H1 (cell line): ENCODE measurements at regions not wholly inside any gene's neighbourhood (a gene's known extent, or its start where the extent isn't known, plus 50 kb on each side); places are given as distances from the start of the nearest gene placed in this dataset.

Source experiments
- CTCF ChIA-PET: fragments of 300-600 bp; sonication (Branson Sonifier 250); formaldehyde crosslinking; loops from one replicate; lab custom pipeline; 2021; ENCODE audit not compliant: partially characterized antibody; lab: Charles Lee
- POLR2A ChIA-PET: fragments of 300-600 bp; sonication (Branson Sonifier 250); formaldehyde crosslinking; loops from one replicate; lab custom pipeline; 2021; ENCODE audit warnings: inconsistent platforms; ENCODE audit not compliant: partially characterized antibody; lab: Charles Lee
- DNase-seq, 2 experiments: peaks; one replicate each; pipeline versions ENCODE4 v3.0.0 to v3.0.0-alpha.2; 2010 to 2022; ENCODE audit warnings: low spot score in 2 of 2, low read depth in 1 of 2, mixed read lengths in 1 of 2
- FAIRE-seq: peaks from 2 replicates; lab custom pipeline; 2011; peaks lifted over from hg19 to GRCh38; lab: Jason Lieb, UNC
- H2AFZ ChIP-seq: 2 replicates; pipeline ENCODE4 v1.8.1; 2012; ENCODE audit warnings: low read length, inconsistent platforms
- H2AK5ac ChIP-seq: 2 replicates; pipeline ENCODE4 v1.6.1; 2013; ENCODE audit warnings: low read depth, low read length
- H2BK120ac ChIP-seq: replicated peaks from 2 replicates; pipeline ENCODE3; 2013; ENCODE audit warnings: low read depth, low read length, inconsistent platforms
- H2BK12ac ChIP-seq: 2 replicates; pipeline ENCODE4 v1.6.1; 2013; ENCODE audit warnings: low read depth, low read length
- H2BK15ac ChIP-seq: 2 replicates; pipeline ENCODE4 v1.6.1; 2013; ENCODE audit warnings: low read length
- H2BK20ac ChIP-seq: 2 replicates; pipeline ENCODE4 v1.6.1; 2013; ENCODE audit warnings: low read length
- H2BK5ac ChIP-seq: 2 replicates; pipeline ENCODE4 v1.6.1; 2013; ENCODE audit warnings: low read depth, low read length
- H3K14ac ChIP-seq: 2 replicates; pipeline ENCODE4 v1.6.1; 2013; ENCODE audit warnings: inconsistent platforms; ENCODE audit not compliant: insufficient read length
- H3K18ac ChIP-seq: 2 replicates; pipeline ENCODE4 v1.6.1; 2013; ENCODE audit warnings: low read length; ENCODE audit errors: extremely low read depth
- H3K23ac ChIP-seq: 2 replicates; pipeline ENCODE4 v1.6.1; 2013; ENCODE audit warnings: inconsistent platforms; ENCODE audit not compliant: insufficient read length
- H3K23me2 ChIP-seq: 2 replicates; pipeline ENCODE4 v1.6.1; 2013; ENCODE audit warnings: low read depth, low read length
- H3K27ac ChIP-seq: 2 replicates; pipeline ENCODE4 v1.6.1; 2011; ENCODE audit warnings: low read depth, low read length, inconsistent platforms
- H3K27me3 ChIP-seq, 4 experiments: replicated peaks in 1 of 4; 1 replicate in 1 of 4; 2 replicates in 3 of 4; pipeline versions ENCODE4 v1.6.1 to v1.8.1; 2011 to 2013; ENCODE audit warnings: low read length in 3 of 4, mild to moderate bottlenecking in 3 of 4, inconsistent platforms in 2 of 4, mixed read lengths in 2 of 4, moderate library complexity in 1 of 4; ENCODE audit not compliant: control insufficient read depth in 3 of 4, insufficient read depth in 3 of 4; ENCODE audit errors: extremely low read depth in 1 of 4
- H3K36me3 ChIP-seq, 4 experiments: 2 replicates each; pipeline versions ENCODE4 v1.6.1 to v1.8.1; 2011 to 2013; ENCODE audit warnings: mild to moderate bottlenecking in 4 of 4, low read length in 3 of 4, moderate library complexity in 2 of 4, control low read depth in 1 of 4, inconsistent platforms in 1 of 4; ENCODE audit not compliant: insufficient read depth in 4 of 4, control insufficient read depth in 2 of 4
- H3K4ac ChIP-seq: replicated peaks from 2 replicates; pipeline ENCODE3; 2013; ENCODE audit warnings: low read length, low read depth, mixed read lengths, inconsistent platforms; ENCODE audit not compliant: insufficient read length
- H3K4me1 ChIP-seq, 4 experiments: replicated peaks in 1 of 4; 1 replicate in 1 of 4; 2 replicates in 3 of 4; pipeline versions ENCODE4 v1.6.1 to v1.8.1; 2011 to 2013; ENCODE audit warnings: low read length in 3 of 4, inconsistent platforms in 2 of 4, mixed read lengths in 1 of 4; ENCODE audit not compliant: insufficient read depth in 4 of 4, control insufficient read depth in 3 of 4
- H3K4me2 ChIP-seq, 2 experiments: 2 replicates each; pipeline versions ENCODE4 v1.6.1 to v1.8.1; 2011 to 2013; ENCODE audit warnings: low read depth in 2 of 2, low read length in 2 of 2, control low read depth in 1 of 2, inconsistent platforms in 1 of 2, mild to moderate bottlenecking in 1 of 2; ENCODE audit not compliant: insufficient read depth in 1 of 2
- H3K4me3 ChIP-seq, 4 experiments: fragments of 200-600, 300-600 bp in 1 of 4; sonication (generic), shearing (Covaris generic), sonication (Bioruptor Twin) in 1 of 4; 2 replicates each; pipeline versions ENCODE4 v1.5.1 to v1.8.1; 2011 to 2016; ENCODE audit warnings: low read length in 4 of 4, low read depth in 3 of 4, control low read depth in 2 of 4, inconsistent platforms in 2 of 4, mild to moderate bottlenecking in 2 of 4, mixed read lengths in 1 of 4, moderate library complexity in 1 of 4; ENCODE audit not compliant: insufficient read depth in 2 of 4; ENCODE audit errors: extremely low read depth in 1 of 4
- H3K56ac ChIP-seq: replicated peaks from 2 replicates; pipeline ENCODE3; 2013; ENCODE audit warnings: low read depth, mild to moderate bottlenecking, mixed read lengths, low read length, inconsistent platforms; ENCODE audit not compliant: insufficient read length
- H3K79me1 ChIP-seq: 2 replicates; pipeline ENCODE4 v1.6.1; 2013; ENCODE audit warnings: low read depth, low read length, control low read depth
- H3K79me2 ChIP-seq, 2 experiments: 2 replicates each; pipeline versions ENCODE4 v1.6.1 to v1.8.1; 2012 to 2013; ENCODE audit warnings: low read length in 2 of 2, mild to moderate bottlenecking in 2 of 2, inconsistent platforms in 1 of 2; ENCODE audit not compliant: insufficient read depth in 2 of 2, control insufficient read depth in 1 of 2
- H3K9ac ChIP-seq, 4 experiments: replicated peaks in 1 of 4; 1 replicate in 1 of 4; 2 replicates in 3 of 4; pipeline versions ENCODE4 v1.6.1 to v1.8.1; 2011 to 2013; ENCODE audit warnings: low read depth in 3 of 4, low read length in 3 of 4, control low read depth in 2 of 4, mild to moderate bottlenecking in 2 of 4, moderate library complexity in 2 of 4, inconsistent platforms in 1 of 4; ENCODE audit errors: extremely low read depth in 1 of 4
- H3K9me3 ChIP-seq, 2 experiments: 2 replicates each; pipeline versions ENCODE4 v1.6.1 to v1.8.1; 2012 to 2013; ENCODE audit warnings: mild to moderate bottlenecking in 2 of 2, moderate library complexity in 2 of 2, control low read depth in 1 of 2, inconsistent platforms in 1 of 2, low read depth in 1 of 2, low read length in 1 of 2, mixed read lengths in 1 of 2; ENCODE audit not compliant: insufficient read depth in 2 of 2
- H4K20me1 ChIP-seq, 2 experiments: replicated peaks in 1 of 2; 2 replicates each; pipeline versions ENCODE3 to v1.8.1; 2011 to 2013; ENCODE audit warnings: inconsistent platforms in 2 of 2, low read length in 2 of 2, mild to moderate bottlenecking in 1 of 2; ENCODE audit not compliant: insufficient read depth in 2 of 2, control insufficient read depth in 1 of 2
- H4K5ac ChIP-seq: 2 replicates; pipeline ENCODE4 v1.6.1; 2013; ENCODE audit warnings: low read length, low read depth, mixed read lengths, inconsistent platforms; ENCODE audit not compliant: insufficient read length
- H4K8ac ChIP-seq: 2 replicates; pipeline ENCODE4 v1.8.0; 2013; ENCODE audit warnings: mild to moderate bottlenecking, moderate library complexity, low read length, inconsistent platforms; ENCODE audit not compliant: insufficient read depth; ENCODE audit errors: extremely low read depth
- H4K91ac ChIP-seq: replicated peaks from 2 replicates; pipeline ENCODE3; 2013; ENCODE audit warnings: low read length, mixed read lengths, inconsistent platforms; ENCODE audit not compliant: insufficient read length
- WGBS, 2 experiments: shearing (Covaris generic) in 1 of 2; methylation state at CpG; one replicate each; pipeline versions ENCODE4 v1.1.6 to v1.1.7; 2013 to 2015; ENCODE audit warnings: low lambda C conversion rate in 2 of 2, mixed read lengths in 2 of 2, inconsistent platforms in 1 of 2, low coverage in 1 of 2, missing lambda C conversion rate in 1 of 2; ENCODE audit not compliant: insufficient replicate concordance in 2 of 2, insufficient coverage in 1 of 2, insufficient read length in 1 of 2; ENCODE audit errors: extremely low coverage in 1 of 2, missing lambda C conversion rate in 1 of 2; 5-methylcytosine and 5-hydroxymethylcytosine counted together

DNA sequence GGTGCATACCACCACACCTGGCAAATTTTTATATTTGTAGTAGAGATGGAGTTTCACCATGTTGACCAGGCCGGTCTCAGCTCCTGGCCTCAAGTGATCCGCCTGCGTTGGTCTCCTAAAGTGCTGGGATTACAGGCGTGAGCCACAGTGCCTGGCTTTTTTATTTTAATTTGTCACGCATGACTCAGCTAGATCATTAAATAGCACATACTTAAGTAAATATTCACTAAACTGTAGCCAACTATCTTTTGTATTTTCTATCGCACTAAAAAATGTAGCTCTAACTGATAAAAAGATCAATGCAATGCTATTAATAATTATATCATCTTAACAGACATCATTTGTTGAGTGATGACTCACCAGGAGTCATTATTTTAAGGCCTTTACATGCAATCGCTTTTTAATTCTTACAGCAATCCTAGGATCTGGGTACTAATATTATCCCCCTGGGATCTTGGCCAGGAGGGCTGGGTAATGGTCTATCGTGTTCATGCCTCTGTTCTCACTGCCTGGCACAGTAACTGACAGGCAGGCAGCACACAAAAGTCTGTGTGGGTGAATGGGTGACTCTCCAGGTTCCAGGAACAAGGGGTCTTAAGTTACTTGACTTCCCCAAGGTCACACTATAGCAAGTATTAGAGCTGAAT is 693.5 kb upstream of the EEF2KMT start:
- Histone ChIP-seq H3K14ac (no peak overlapping the region), H4K8ac (no peak overlapping the region), H4K91ac (no peak overlapping the region), H3K4me2 (no peak overlapping the region), H3K4ac (no peak overlapping the region), H3K36me3 (no peaks in the 10 kb centered on the region), H2AFZ (no peak overlapping the region), H2BK12ac (no peak overlapping the region), H2BK15ac (no peak overlapping the region), H4K5ac (no peak overlapping the region), H2BK5ac (no peak overlapping the region), H3K27me3 (no peaks in the 10 kb centered on the region), H3K18ac (no peak overlapping the region), H3K9ac (no peak overlapping the region), H3K9me3 (0 out of 4 replicates have a peak, but pooled peaks cover 0 to under 1% of the 10 kb centered on the region in 2 experiments), H2AK5ac (no peak overlapping the region), H3K4me1 (peaks cover 1 to 12% (median 11%) of the 10 kb centered on the region in 4 experiments; a peak in 4 of 7 replicates), H3K79me2 (no peaks in the 10 kb centered on the region), H2BK120ac (no peak overlapping the region), H2BK20ac (no peak overlapping the region), H3K79me1 (no peaks in the 10 kb centered on the region), H4K20me1 (no peaks in the 10 kb centered on the region), H3K56ac (no peak overlapping the region), H3K4me3 (no peak overlapping the region), H3K23me2 (no peaks in the 10 kb centered on the region), H3K27ac (no peak overlapping the region), H3K23ac (no peak overlapping the region)
- no peak for DNase-seq
- 86% methylated on average over 8 of the region's 8 CpGs; no CpG with 5 or more reads in 1 of the 2 experiments for WGBS, 2 experiments
- FAIRE-seq: no peak
- POLR2A ChIA-PET: no interaction called here
- CTCF ChIA-PET: interaction anchor here (1.4 kb wide), 1 partner anchor 175 kb away, joined by 3 read pairs; no protein-coding TSS in a partner anchor
